Keratinocyte (primary cell): ENCODE measurements at regions not wholly inside any gene's neighbourhood (a gene's known extent, or its start where the extent isn't known, plus 50 kb on each side); places are given as distances from the start of the nearest gene placed in this dataset.

ENCODE experiments used
- DNase-seq: peaks from one replicate; pipeline ENCODE4 v3.0.0-alpha.2; 2011; ENCODE audit warnings: low read depth, missing footprints, low spot score
- FAIRE-seq: peaks from 2 replicates; lab custom pipeline; 2011; peaks lifted over from hg19 to GRCh38; lab: Jason Lieb, UNC
- H2AFZ ChIP-seq: 2 replicates; pipeline ENCODE4 v1.6.0; 2012; ENCODE audit warnings: low read length, control low read depth, inconsistent platforms; ENCODE audit not compliant: control insufficient read depth
- H3K27ac ChIP-seq: 2 replicates; pipeline ENCODE4 v1.5.1; 2011; ENCODE audit warnings: low read length; ENCODE audit not compliant: control insufficient read depth, insufficient read depth
- H3K27me3 ChIP-seq: 3 replicates; pipeline ENCODE4 v1.6.0; 2011; ENCODE audit warnings: low read length; ENCODE audit not compliant: control insufficient read depth, insufficient read depth; ENCODE audit errors: extremely low read depth
- H3K36me3 ChIP-seq, 2 experiments: 2 replicates in 1 of 2; 3 replicates in 1 of 2; pipeline ENCODE4 v1.5.1; 2011; ENCODE audit warnings: low read length in 2 of 2, mild to moderate bottlenecking in 1 of 2; ENCODE audit not compliant: control insufficient read depth in 2 of 2, insufficient read depth in 2 of 2; ENCODE audit errors: extremely low read depth in 1 of 2
- H3K4me1 ChIP-seq: 3 replicates; pipeline ENCODE4 v1.5.1; 2011; ENCODE audit warnings: low read length; ENCODE audit not compliant: control insufficient read depth, insufficient read depth; ENCODE audit errors: extremely low read depth
- H3K4me2 ChIP-seq: 3 replicates; pipeline ENCODE4 v1.6.0; 2011; ENCODE audit warnings: low read depth, low read length; ENCODE audit not compliant: control insufficient read depth, insufficient read depth; ENCODE audit errors: extremely low read depth
- H3K4me3 ChIP-seq, 3 experiments: fragments of 200-600 bp in 1 of 3; sonication (generic) in 1 of 3; 2 replicates in 2 of 3; 3 replicates in 1 of 3; pipeline ENCODE4 v1.5.1; 2011 to 2016; ENCODE audit warnings: low read length in 3 of 3, mild to moderate bottlenecking in 3 of 3, control low read depth in 2 of 3, inconsistent platforms in 1 of 3, low read depth in 1 of 3, mixed read lengths in 1 of 3, mixed run types in 1 of 3, moderate library complexity in 1 of 3; ENCODE audit not compliant: control insufficient read depth in 2 of 3, insufficient read depth in 2 of 3; ENCODE audit errors: extremely low read depth in 1 of 3
- H3K79me2 ChIP-seq: 2 replicates; pipeline ENCODE4 v1.6.0; 2012; ENCODE audit warnings: low read length; ENCODE audit not compliant: control insufficient read depth, insufficient read depth
- H3K9ac ChIP-seq: 3 replicates; pipeline ENCODE4 v1.6.0; 2011; ENCODE audit warnings: low read length; ENCODE audit not compliant: control insufficient read depth, insufficient read depth; ENCODE audit errors: extremely low read depth
- H3K9me1 ChIP-seq: 3 replicates; pipeline ENCODE4 v1.6.0; 2011; ENCODE audit warnings: low read length; ENCODE audit not compliant: control insufficient read depth, insufficient read depth; ENCODE audit errors: extremely low read depth
- H3K9me3 ChIP-seq: 2 replicates; pipeline ENCODE4 v1.5.1; 2012; ENCODE audit warnings: low read depth, low read length; ENCODE audit not compliant: control insufficient read depth
- H4K20me1 ChIP-seq: 3 replicates; pipeline ENCODE4 v1.6.0; 2011; ENCODE audit warnings: low read length; ENCODE audit not compliant: control insufficient read depth, insufficient read depth; ENCODE audit errors: extremely low read depth
- EZH2 ChIP-seq: IDR thresholded peaks from one replicate; pipeline ENCODE4 v1.6.1; 2012; ENCODE audit warnings: inconsistent platforms, mild to moderate bottlenecking, low read length, moderate library complexity
- dilution Hi-C: fragments of 300-500 bp; cut with MboI; formaldehyde crosslinking; loops from one replicate; pipeline ENCODE4 v1.7.0; 2020; ENCODE audit warnings: low sequenced_read_pairs; ENCODE audit not compliant: extremely low pct_ligation_motif_present
- TF ChIP-seq, protein P1 (sequence below), 3 experiments: IDR thresholded peaks in 1 of 3; conservative IDR thresholded peaks in 1 of 3; optimal IDR thresholded peaks in 1 of 3; 2 replicates in 2 of 3; 3 replicates in 1 of 3; pipeline versions ENCODE3 to v1.5.1; 2011; ENCODE audit warnings: low read length in 3 of 3, mild to moderate bottlenecking in 3 of 3, moderate library complexity in 2 of 3, control low read depth in 1 of 3, inconsistent platforms in 1 of 3; ENCODE audit not compliant: insufficient read depth in 2 of 3; ENCODE audit errors: extremely low read depth in 1 of 3

DNA sequence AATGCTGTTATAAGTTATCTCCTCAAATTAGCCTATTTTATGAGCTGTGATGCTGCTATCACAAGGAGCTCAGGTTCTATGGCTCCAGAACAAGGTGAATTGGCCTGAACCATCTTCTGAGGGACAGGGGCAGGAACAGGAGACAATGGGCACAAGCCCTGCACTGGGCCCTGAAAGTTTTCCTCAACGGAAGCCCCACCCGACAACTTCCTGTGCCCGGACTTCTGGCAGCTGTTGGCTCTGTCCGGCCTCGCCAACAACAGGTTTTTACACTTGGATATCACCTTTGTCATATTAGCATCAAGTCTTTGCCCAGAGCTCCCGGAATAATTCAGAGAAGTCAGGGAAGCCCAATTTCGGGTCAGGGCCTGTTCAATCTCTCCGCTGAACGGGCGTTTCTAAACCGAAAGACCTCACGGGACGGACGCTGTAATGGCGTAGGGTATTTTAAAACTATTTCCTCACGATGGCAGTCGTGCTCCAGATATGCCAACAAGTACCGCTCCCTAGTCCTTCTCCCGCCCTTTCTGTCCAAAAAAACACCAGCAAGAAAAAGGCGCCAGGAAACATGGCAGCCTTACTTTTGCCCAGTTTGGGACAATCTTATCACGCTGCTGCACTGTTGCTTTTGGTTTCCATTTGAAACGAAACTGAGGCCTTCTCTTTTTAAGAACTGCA, 201.0 kb upstream of the STK26 start:
- H3K4me2 ChIP-seq = peak overlapping the region; percentile 65
- no peaks in the 10 kb centered on the region for H3K36me3 ChIP-seq
- H2AFZ ChIP-seq = peak overlapping the region; percentile 82
- H3K4me1 ChIP-seq = peaks cover 3% of the 10 kb centered on the region
- H4K20me1 ChIP-seq = no peaks in the 10 kb centered on the region
- H3K79me2 ChIP-seq = no peaks in the 10 kb centered on the region
- no peaks in the 10 kb centered on the region for H3K9me1 ChIP-seq
- H3K9me3 ChIP-seq = no peaks in the 10 kb centered on the region
- no peaks in the 10 kb centered on the region for H3K27me3 ChIP-seq
- peak overlapping the region; percentile 35 to 63 (median 61) for H3K4me3 ChIP-seq
- H3K9ac ChIP-seq = peak overlapping the region; percentile 67
- FAIRE-seq (peak; percentile 48), DNase-seq (no peak)
- H3K27ac ChIP-seq = peak overlapping the region; percentile 71
- dilution Hi-C loops = no loop called here
- TF ChIP-seq, protein P1, sequence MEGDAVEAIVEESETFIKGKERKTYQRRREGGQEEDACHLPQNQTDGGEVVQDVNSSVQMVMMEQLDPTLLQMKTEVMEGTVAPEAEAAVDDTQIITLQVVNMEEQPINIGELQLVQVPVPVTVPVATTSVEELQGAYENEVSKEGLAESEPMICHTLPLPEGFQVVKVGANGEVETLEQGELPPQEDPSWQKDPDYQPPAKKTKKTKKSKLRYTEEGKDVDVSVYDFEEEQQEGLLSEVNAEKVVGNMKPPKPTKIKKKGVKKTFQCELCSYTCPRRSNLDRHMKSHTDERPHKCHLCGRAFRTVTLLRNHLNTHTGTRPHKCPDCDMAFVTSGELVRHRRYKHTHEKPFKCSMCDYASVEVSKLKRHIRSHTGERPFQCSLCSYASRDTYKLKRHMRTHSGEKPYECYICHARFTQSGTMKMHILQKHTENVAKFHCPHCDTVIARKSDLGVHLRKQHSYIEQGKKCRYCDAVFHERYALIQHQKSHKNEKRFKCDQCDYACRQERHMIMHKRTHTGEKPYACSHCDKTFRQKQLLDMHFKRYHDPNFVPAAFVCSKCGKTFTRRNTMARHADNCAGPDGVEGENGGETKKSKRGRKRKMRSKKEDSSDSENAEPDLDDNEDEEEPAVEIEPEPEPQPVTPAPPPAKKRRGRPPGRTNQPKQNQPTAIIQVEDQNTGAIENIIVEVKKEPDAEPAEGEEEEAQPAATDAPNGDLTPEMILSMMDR (optimal IDR thresholded peaks at IDR 0.05 in 1 of 3, IDR thresholded peaks at IDR 0.05 in 1 of 3, conservative IDR thresholded peaks at IDR 0.05 in 1 of 3; ENCODE audit: extremely low read depth in 1 of 3, insufficient read depth in 2 of 3, low read length in 3 of 3) = peak; percentile 15 to 66 (median 41)
- TF ChIP-seq EZH2 = no peak

DNA sequence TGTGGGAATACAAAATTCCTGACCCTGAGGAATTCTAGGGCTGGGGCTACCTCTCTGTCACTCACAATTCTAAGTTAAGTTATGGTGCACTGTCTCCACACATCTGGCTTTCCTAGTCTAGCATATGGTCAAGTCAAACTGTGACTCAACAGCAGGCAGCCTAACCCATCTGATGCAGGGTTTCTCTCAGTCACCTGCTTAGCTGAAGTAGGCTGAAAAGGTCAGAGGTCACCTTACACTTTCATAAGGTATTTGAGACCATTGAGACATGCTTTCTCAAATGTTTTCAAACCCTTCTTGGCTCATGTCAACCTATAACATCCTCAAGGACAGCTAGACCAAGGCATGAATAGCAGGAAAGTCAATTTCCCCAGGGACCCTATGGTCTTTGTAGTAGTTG, 196.5 kb upstream of the STK26 start:
- dilution Hi-C loops = no loop called here
- Histone ChIP-seq H3K79me2 (no peaks in the 10 kb centered on the region), H3K27me3 (no peaks in the 10 kb centered on the region)

More for the DNA sequence above, 196.5 kb upstream of the STK26 start:
- Histone ChIP-seq H3K4me1 (peaks cover 3% of the 10 kb centered on the region), H4K20me1 (no peaks in the 10 kb centered on the region), H2AFZ (no peak overlapping the region), H3K9me3 (no peaks in the 10 kb centered on the region), H3K36me3 (no peaks in the 10 kb centered on the region), H3K4me2 (no peak overlapping the region), H3K9me1 (no peaks in the 10 kb centered on the region), H3K4me3 (no peak overlapping the region), H3K27ac (no peak overlapping the region), H3K9ac (no peak overlapping the region)
- DNase-seq = no peak
- TF ChIP-seq, protein P1 (optimal IDR thresholded peaks at IDR 0.05 in 1 of 3, IDR thresholded peaks at IDR 0.05 in 1 of 3, conservative IDR thresholded peaks at IDR 0.05 in 1 of 3; ENCODE audit: extremely low read depth in 1 of 3, insufficient read depth in 2 of 3, low read length in 3 of 3) = no peak
- TF ChIP-seq EZH2 = no peak
- no peak for FAIRE-seq
